ENCODE measurements at regions not wholly inside any gene's neighbourhood (a gene's known extent, or its start where the extent isn't known, plus 50 kb on each side); places are given as distances from the start of the nearest gene placed in this dataset.

GRCh38 chr18:24662412-24662821, 202.0 kb downstream of the HRH4 start (continued):
- TF ChIP-seq CHD7 (IDR thresholded peaks at IDR 0.05; ENCODE audit: insufficient replicate concordance, low read length) (no peak), FOSL1 (IDR thresholded peaks at IDR 0.05; ENCODE audit: insufficient read depth, low read depth, low read length) (no peak), MAFK (IDR thresholded peaks at IDR 0.05; ENCODE audit: low read depth, low read length) (no peak), SP2 (IDR thresholded peaks at IDR 0.05; ENCODE audit: low read length) (no peak), CBX8 (IDR thresholded peaks at IDR 0.05; ENCODE audit: borderline replicate concordance, low read depth, low read length) (no peak), RFX5 (IDR thresholded peaks at IDR 0.05; ENCODE audit: borderline replicate concordance, low read depth, low read length) (no peak), JUN (IDR thresholded peaks at IDR 0.05; ENCODE audit: low read depth, low read length) (no peak), CTCF (IDR thresholded peaks at IDR 0.05; ENCODE audit: control extremely low read depth in 1 of 3, insufficient read depth in 1 of 3, low read depth in 1 of 3, low read length in 3 of 3) (no peak)
